Motor neuron (in vitro differentiated cells): ENCODE measurements at regions not wholly inside any gene's neighbourhood (a gene's known extent, or its start where the extent isn't known, plus 50 kb on each side); places are given as distances from the start of the nearest gene placed in this dataset.

Experiments
- ATAC-seq, 8 experiments: fragments of 200-7000 bp; cut with Tn5 transposase; replicated peaks in 6 of 8; 2 replicates each; pipeline ENCODE4 v1.8.0; 2021; ENCODE audit warnings: mild to moderate bottlenecking in 8 of 8, moderate library complexity in 8 of 8
- H3K27ac ChIP-seq, 2 donors: fragments of 250-450 bp; sonication (Bioruptor Pico); 2 replicates each; pipeline ENCODE4 v1.9.0; 2021; ENCODE audit warnings: antibody characterized with exemption in 2 of 2, mild to moderate bottlenecking in 2 of 2, moderate library complexity in 1 of 2
- H3K4me1 ChIP-seq, 2 donors: fragments of 250-450 bp; sonication (Bioruptor Pico); replicated peaks in 1 of 2; 2 replicates each; pipeline ENCODE4 v1.6.1; 2021; ENCODE audit warnings: antibody characterized with exemption in 2 of 2, mild to moderate bottlenecking in 2 of 2, moderate library complexity in 1 of 2
- H3K4me3 ChIP-seq, 5 donors: fragments of 250-450 bp; sonication (Bioruptor Pico); 2 replicates each; pipeline ENCODE4 v1.9.0; 2021; ENCODE audit warnings: antibody characterized with exemption in 5 of 5, mild to moderate bottlenecking in 5 of 5, moderate library complexity in 4 of 5
- WGBS, 10 experiments: fragments of 450-650 bp; shearing (Covaris generic); methylation state at CpG; one replicate each; pipeline ENCODE4 v1.0.0; 2022; 5-methylcytosine and 5-hydroxymethylcytosine counted together
- in situ Hi-C, 9 experiments: fragments of 400-800 bp; cut with MboI; loops; one replicate each; pipeline ENCODE4 v1.15.0; 2021; ENCODE audit warnings: low sequenced_read_pairs in 9 of 9, low pct_unique_long_range_greater_than_20kb in 2 of 9; ENCODE audit not compliant: unreplicated experiment in 9 of 9

DNA sequence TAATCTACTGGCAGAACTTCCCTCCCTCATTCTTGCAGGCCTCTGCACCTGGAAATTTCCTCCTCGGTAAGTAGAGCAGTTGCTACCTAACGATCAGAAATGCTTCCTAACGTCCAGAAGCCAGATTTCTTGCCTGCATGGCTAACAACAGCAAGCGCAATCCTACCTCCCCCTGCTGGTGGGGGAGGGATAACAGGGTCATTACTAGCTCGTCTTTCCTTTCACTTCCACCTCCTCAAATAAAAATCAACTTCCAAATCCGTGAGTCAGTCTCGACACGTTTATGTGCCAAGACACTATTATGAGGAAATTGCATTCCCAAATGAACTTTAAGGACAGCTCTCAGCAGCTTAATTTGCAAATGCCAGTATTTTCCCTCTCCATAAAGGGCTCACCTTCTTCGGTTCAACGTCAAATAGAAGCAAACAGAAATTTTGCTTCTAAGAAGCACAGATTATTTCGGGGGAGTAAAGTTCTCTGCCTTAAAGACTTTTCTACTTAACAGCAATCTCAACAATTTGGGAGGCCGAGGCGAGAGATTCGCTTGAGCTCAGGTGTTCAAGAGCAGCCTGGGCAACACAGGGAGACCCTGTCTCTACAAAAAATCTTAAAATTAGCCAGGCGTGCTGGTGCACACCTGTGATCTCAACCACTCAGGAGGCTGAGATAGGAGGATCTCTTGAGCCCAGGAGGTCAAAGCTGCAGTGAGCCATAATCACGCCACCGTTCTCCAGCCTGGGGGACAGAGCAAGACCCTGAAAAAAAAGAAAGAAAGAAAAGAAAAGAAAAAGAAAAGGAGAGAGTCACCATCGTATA, 188.6 kb upstream of the PSMD7 start:
- 39 to 76% (median 63%) methylated on average over 3 to 17 of the region's 18 CpGs for WGBS, 10 experiments
- H3K27ac ChIP-seq, result no peak overlapping the region
- no peak overlapping the region for H3K4me3 ChIP-seq
- in situ Hi-C loops, result no loop called here
- peak in 3 of 8 experiments; percentile 63 to 82 (median 81) for ATAC-seq
- H3K4me1 ChIP-seq, result no peaks in the 10 kb centered on the region

DNA sequence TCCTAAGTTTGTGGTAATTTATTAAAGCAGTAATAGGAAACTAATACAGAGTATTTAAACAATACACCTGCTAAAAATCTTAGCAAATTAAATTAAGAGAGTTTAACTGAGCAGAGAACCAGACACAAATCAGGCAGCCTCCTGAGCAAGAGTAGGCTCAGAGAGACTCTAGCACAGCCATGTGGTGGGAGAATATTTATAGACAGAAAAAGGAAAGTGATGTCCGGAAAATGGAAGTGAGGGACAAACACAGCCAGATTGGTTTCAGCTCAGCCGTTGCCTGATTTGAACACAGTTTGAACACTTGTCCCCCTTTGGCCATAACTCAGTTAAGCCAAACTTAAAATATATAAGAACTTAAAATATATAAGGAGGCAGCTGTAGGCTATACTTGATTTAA, 192.6 kb upstream of the PSMD7 start:
- H3K4me3 ChIP-seq, result no peak overlapping the region
- peaks cover 36% of the 10 kb centered on the region in 2 donors for H3K4me1 ChIP-seq
- in situ Hi-C loops, result no loop called here
- 0 to 67% (median 42%) methylated on average over 1 to 2 of the region's 2 CpGs; no CpG with 5 or more reads in 1 of the 10 experiments for WGBS, 10 experiments
- ATAC-seq, result no peak
- no peak overlapping the region for H3K27ac ChIP-seq

- Histone ChIP-seq H3K27ac (peak overlapping the region; percentile 15 to 36), H3K4me3 (no peak overlapping the region), H3K4me1 (peaks cover 37 to 41% of the 10 kb centered on the region in 2 donors)
- peak; percentile 44 to 65 (median 57) for ATAC-seq
- in situ Hi-C loops, result no loop called here
- WGBS, 10 experiments, result 0 to 63% (median 0%) methylated on average over 1 of the region's 1 CpG; no CpG with 5 or more reads in 3 of the 10 experiments
Observed at GRCh38 chr16:74101379-74102137, 195.1 kb upstream of the PSMD7 start.

GRCh38 chr16:74100395-74101326, 196.0 kb upstream of the PSMD7 start:
- in situ Hi-C loops, result no loop called here
- peaks cover 37 to 41% of the 10 kb centered on the region in 2 donors for H3K4me1 ChIP-seq
- no peak overlapping the region for H3K4me3 ChIP-seq
- H3K27ac ChIP-seq, result peak overlapping the region; percentile 28 to 36
- WGBS, 10 experiments, result 3 to 40% (median 9%) methylated on average over 2 to 7 of the region's 7 CpGs; no CpG with 5 or more reads in 1 of the 10 experiments
- ATAC-seq, result peak in 6 of 8 experiments; percentile 66 to 76 (median 71)

DNA sequence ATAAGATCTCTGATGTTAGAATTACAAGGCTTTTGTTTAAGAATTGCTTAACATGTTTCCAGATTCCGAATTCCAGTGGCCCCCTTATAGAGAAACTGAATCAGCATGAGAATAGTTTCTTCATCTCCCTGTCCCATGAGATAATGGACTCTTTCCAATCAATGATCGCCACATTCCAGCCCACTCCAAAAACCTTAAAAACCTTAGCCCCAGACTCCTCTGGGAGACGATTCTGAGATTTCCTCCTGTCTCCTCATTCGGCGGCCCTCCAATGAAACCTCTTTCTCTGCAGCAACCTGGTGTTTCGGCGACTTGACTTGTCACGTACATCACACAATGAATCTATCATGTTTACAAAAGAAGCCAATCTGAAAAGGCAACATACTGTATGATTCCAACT, 197.1 kb upstream of the PSMD7 start:
- 35 to 100% (median 62%) methylated on average over 1 to 8 of the region's 8 CpGs; no CpG with 5 or more reads in 1 of the 10 experiments for WGBS, 10 experiments
- no peak for ATAC-seq
- Histone ChIP-seq H3K27ac (peak overlapping the region in 1 of 2 donors; percentile 53), H3K4me3 (no peak overlapping the region), H3K4me1 (peaks cover 37 to 41% of the 10 kb centered on the region in 2 donors)
- in situ Hi-C loops, result no loop called here

DNA sequence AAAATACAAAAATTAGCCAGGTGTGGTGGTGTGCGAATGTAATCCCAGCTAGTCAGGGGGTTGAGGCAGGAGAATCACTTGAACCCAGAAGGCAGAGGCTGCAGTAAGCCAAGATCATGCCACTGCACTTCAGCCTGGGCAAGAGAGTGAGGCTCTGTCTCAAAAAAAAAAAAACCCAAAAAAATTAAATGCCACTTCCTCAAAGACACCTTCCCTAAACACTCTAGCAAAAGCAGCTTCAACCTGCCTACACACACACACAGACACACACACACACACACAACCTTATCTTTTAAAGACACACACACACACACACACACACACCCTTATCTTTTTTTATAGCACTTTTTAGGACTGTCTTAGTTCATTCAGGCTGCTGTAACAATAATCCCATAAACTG, 201.7 kb upstream of the PSMD7 start:
- in situ Hi-C loops, result no loop called here
- WGBS, 10 experiments, result 0 to 100% (median 100%) methylated on average over 1 of the region's 1 CpG; no CpG with 5 or more reads in 7 of the 10 experiments

DNA sequence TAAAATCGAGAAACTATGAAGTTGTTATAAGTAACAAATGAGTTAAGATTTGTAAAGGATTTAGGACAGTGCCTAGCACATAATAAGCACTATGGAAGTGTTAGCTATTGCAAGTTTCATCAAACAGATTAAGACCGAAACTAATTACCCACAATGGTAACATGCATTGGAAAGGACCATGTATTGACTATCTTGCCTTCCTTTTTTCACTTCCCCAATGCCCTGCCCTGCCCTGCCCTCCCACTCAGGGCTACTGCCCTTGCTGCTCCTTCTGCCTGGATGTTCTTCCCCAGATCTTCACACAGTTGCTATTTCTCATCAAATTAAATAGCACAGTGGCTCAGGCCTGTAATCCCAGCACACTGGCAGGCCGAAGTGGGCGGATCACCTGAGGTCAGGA, 202.1 kb upstream of the PSMD7 start:
- Histone ChIP-seq H3K4me3 (no peak overlapping the region), H3K4me1 (peaks cover 6 to 10% of the 10 kb centered on the region in 2 donors), H3K27ac (no peak overlapping the region)
- WGBS, 10 experiments, result 20 to 100% (median 72%) methylated on average over 1 to 4 of the region's 4 CpGs; no CpG with 5 or more reads in 2 of the 10 experiments
- in situ Hi-C loops, result no loop called here
- no peak for ATAC-seq

More for the DNA sequence above, 201.7 kb upstream of the PSMD7 start:
- Histone ChIP-seq H3K4me3 (no peak overlapping the region), H3K27ac (no peak overlapping the region), H3K4me1 (peaks cover 10 to 15% of the 10 kb centered on the region in 2 donors)
- ATAC-seq, result no peak

- H3K4me1 ChIP-seq, result no peaks in the 10 kb centered on the region
- 30 to 100% (median 100%) methylated on average over 1 to 4 of the region's 4 CpGs; no CpG with 5 or more reads in 1 of the 10 experiments for WGBS, 10 experiments
Observed at GRCh38 chr16:74092336-74092735, 204.3 kb upstream of the PSMD7 start.

GRCh38 chr16:74090871-74091270, 205.7 kb upstream of the PSMD7 start:
- H3K4me3 ChIP-seq, result no peak overlapping the region
- in situ Hi-C loops, result no loop called here
- 15 to 100% (median 74%) methylated on average over 1 to 4 of the region's 4 CpGs; no CpG with 5 or more reads in 2 of the 10 experiments for WGBS, 10 experiments
- H3K4me1 ChIP-seq, result no peaks in the 10 kb centered on the region
- H3K27ac ChIP-seq, result no peak overlapping the region
- ATAC-seq, result no peak

More at GRCh38 chr16:74092336-74092735, 204.3 kb upstream of the PSMD7 start:
- no peak for ATAC-seq
- in situ Hi-C loops, result no loop called here
- no peak overlapping the region for H3K27ac ChIP-seq
- no peak overlapping the region for H3K4me3 ChIP-seq

DNA sequence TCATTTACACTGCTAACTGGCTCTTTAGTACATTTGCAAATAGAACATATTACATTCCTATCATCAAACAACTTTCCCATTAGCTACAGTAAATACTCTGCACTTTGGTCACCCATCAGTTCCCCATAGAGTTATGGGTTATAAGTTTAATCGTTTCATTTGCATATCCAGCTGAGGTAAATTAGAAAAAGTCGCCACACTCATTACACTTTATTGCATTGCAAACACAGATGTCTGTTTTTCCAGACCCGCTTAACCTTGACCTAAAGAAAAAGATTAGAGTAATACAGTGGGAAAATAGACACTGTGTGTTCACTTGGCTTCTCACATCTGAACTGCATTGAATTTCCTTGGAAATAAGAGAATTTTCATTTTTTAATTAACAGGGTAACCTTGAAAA, 213.1 kb upstream of the PSMD7 start:
- H3K27ac ChIP-seq, result no peak overlapping the region
- peak in 2 of 8 experiments; percentile 24 to 62 for ATAC-seq
- in situ Hi-C loops, result no loop called here
- no peak overlapping the region for H3K4me3 ChIP-seq
- peaks cover 7 to 8% of the 10 kb centered on the region in 2 donors for H3K4me1 ChIP-seq
- 0 to 100% (median 60%) methylated on average over 1 to 3 of the region's 3 CpGs; no CpG with 5 or more reads in 1 of the 10 experiments for WGBS, 10 experiments

DNA sequence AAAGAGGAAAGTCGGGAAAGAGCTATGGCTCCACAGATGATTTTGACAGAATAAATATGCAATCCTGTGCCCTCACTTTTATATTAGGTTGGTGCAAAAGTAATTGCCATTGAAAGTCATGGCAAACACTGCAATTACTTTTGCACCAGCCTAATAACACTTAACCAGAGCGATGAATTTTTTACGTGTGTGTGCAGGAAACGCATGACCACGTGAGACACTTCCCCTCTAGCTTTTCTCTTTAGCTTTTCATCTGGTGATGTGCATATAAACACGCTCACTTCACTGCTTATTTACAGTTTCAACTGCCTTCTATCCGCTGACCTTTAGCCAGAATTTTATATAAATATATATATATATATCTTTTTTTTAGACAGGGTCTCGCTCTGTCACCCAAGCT, 216.3 kb upstream of the PSMD7 start:
- no peak overlapping the region for H3K4me3 ChIP-seq

GRCh38 chr16:74079232-74079586, 217.4 kb upstream of the PSMD7 start:
- peak in 3 of 8 experiments; percentile 61 to 88 (median 62) for ATAC-seq
- Histone ChIP-seq H3K27ac (no peak overlapping the region), H3K4me3 (no peak overlapping the region), H3K4me1 (peaks cover 7 to 8% of the 10 kb centered on the region in 2 donors)
- WGBS, 10 experiments, result 0 to 78% (median 14%) methylated on average over 1 of the region's 1 CpG; no CpG with 5 or more reads in 1 of the 10 experiments
- in situ Hi-C loops, result no loop called here

More for the DNA sequence above, 216.3 kb upstream of the PSMD7 start:
- ATAC-seq, result no peak
- H3K27ac ChIP-seq, result no peak overlapping the region
- in situ Hi-C loops, result no loop called here
- peaks cover 7 to 8% of the 10 kb centered on the region in 2 donors for H3K4me1 ChIP-seq
- 25 to 100% (median 93%) methylated on average over 2 to 8 of the region's 8 CpGs for WGBS, 10 experiments
